GM23248 (cell line): ENCODE measurements at regions not wholly inside any gene's neighbourhood (a gene's known extent, or its start where the extent isn't known, plus 50 kb on each side); places are given as distances from the start of the nearest gene placed in this dataset.
A peak's percentile ranks its signal among the peaks of the same experiment; 100 is the strongest.
"Not testable (repeated sequence)": the region's sequence is repeated elsewhere in the genome, so short reads cannot be mapped to it uniquely, and the experiment has no call there.

ENCODE experiments used
- DNase-seq: peaks from one replicate; pipeline ENCODE4 v3.0.0-alpha.2; 2015
- H2AFZ ChIP-seq: fragments of 200-600 bp; sonication (generic); 2 replicates; pipeline ENCODE4 v1.6.1; 2016; ENCODE audit warnings: antibody characterized with exemption
- H3F3A ChIP-seq: fragments of 200-600 bp; sonication (generic); 2 replicates; pipeline ENCODE4 v1.6.1; 2016; ENCODE audit warnings: mild to moderate bottlenecking, antibody characterized with exemption, mixed run types; ENCODE audit not compliant: insufficient read depth
- H3K27ac ChIP-seq: fragments of 200-600 bp; sonication (generic); 2 replicates; pipeline ENCODE4 v1.5.1; 2016; ENCODE audit warnings: mild to moderate bottlenecking
- H3K27me3 ChIP-seq: fragments of 200-600 bp; sonication (generic); replicated peaks from 2 replicates; pipeline ENCODE4 v1.6.1; 2016; ENCODE audit warnings: mild to moderate bottlenecking; ENCODE audit not compliant: insufficient read depth
- H3K36me3 ChIP-seq: fragments of 200-600 bp; sonication (generic); 2 replicates; pipeline ENCODE4 v1.6.1; 2016; ENCODE audit warnings: low read depth, mild to moderate bottlenecking
- H3K4me1 ChIP-seq: fragments of 200-600 bp; sonication (generic); 2 replicates; pipeline ENCODE4 v1.6.1; 2016; ENCODE audit warnings: mild to moderate bottlenecking; ENCODE audit not compliant: insufficient read depth
- H3K4me2 ChIP-seq: fragments of 200-600 bp; sonication (generic); one replicate; pipeline ENCODE4 v1.6.1; 2016; ENCODE audit warnings: mild to moderate bottlenecking; ENCODE audit not compliant: unreplicated experiment
- H3K4me3 ChIP-seq: fragments of 200-600 bp; sonication (generic); 2 replicates; pipeline ENCODE4 v1.5.1; 2016; ENCODE audit warnings: mild to moderate bottlenecking
- H3K79me2 ChIP-seq: fragments of 200-600 bp; sonication (generic); 2 replicates; pipeline ENCODE4 v1.6.1; 2016; ENCODE audit warnings: mild to moderate bottlenecking; ENCODE audit not compliant: insufficient read depth
- H3K9ac ChIP-seq: fragments of 200-600 bp; sonication (generic); 2 replicates; pipeline ENCODE4 v1.6.1; 2016; ENCODE audit warnings: mild to moderate bottlenecking
- H3K9me2 ChIP-seq: fragments of 200-600 bp; sonication (generic); 2 replicates; pipeline ENCODE4 v1.6.1; 2016; ENCODE audit warnings: mixed run types, mild to moderate bottlenecking, moderate library complexity; ENCODE audit not compliant: insufficient read depth
- H3K9me3 ChIP-seq: fragments of 200-600 bp; sonication (generic); one replicate; pipeline ENCODE4 v1.6.1; 2017; ENCODE audit warnings: low read depth
- H4K20me1 ChIP-seq: fragments of 200-600 bp; sonication (generic); 2 replicates; pipeline ENCODE4 v1.6.0; 2016; ENCODE audit not compliant: insufficient read depth
- EZH2 ChIP-seq: fragments of 200-600 bp; sonication (generic); IDR thresholded peaks from 2 replicates; pipeline ENCODE4 v1.6.1; 2018; ENCODE audit warnings: antibody characterized with exemption, mild to moderate bottlenecking; ENCODE audit not compliant: insufficient read depth, poor library complexity, severe bottlenecking
- EZH2phosphoT487 ChIP-seq: fragments of 200-600 bp; sonication (generic); IDR thresholded peaks from 2 replicates; pipeline ENCODE4 v1.6.1; 2018; ENCODE audit warnings: antibody characterized with exemption, moderate library complexity, mild to moderate bottlenecking, low read depth; ENCODE audit not compliant: insufficient read depth
- WGBS, 2 experiments: methylation state at CpG; one replicate each; pipeline ENCODE4 v1.1.6; 2015 to 2017; ENCODE audit warnings: low lambda C conversion rate in 2 of 2, low coverage in 1 of 2; ENCODE audit errors: missing lambda C conversion rate in 2 of 2; 5-methylcytosine and 5-hydroxymethylcytosine counted together
- in situ Hi-C: fragments of 300-500 bp; cut with MboI; formaldehyde crosslinking; loops from 2 replicates; pipeline ENCODE4 v1.15.0; 2020

- no peaks in the 10 kb centered on the region for H3K9me3 ChIP-seq
- H3F3A ChIP-seq, result peaks cover 18% of the 10 kb centered on the region
- H3K4me3 ChIP-seq, result no peak overlapping the region
- H2AFZ ChIP-seq, result no peak overlapping the region
- in situ Hi-C loops, result no loop called here
- no peaks in the 10 kb centered on the region for H3K36me3 ChIP-seq
- H3K4me2 ChIP-seq, result no peak overlapping the region
- H3K27me3 ChIP-seq, result no peaks in the 10 kb centered on the region
- WGBS, 2 experiments, result 85 to 88% methylated on average over 4 of the region's 4 CpGs
- H3K27ac ChIP-seq, result no peak overlapping the region
- DNase-seq, result peak; percentile 18
- H3K9ac ChIP-seq, result no peak overlapping the region
- peaks cover 12% of the 10 kb centered on the region for H3K4me1 ChIP-seq
- TF ChIP-seq EZH2phosphoT487, result no peak
- no peak for TF ChIP-seq EZH2
- no peaks in the 10 kb centered on the region for H3K79me2 ChIP-seq
- no peaks in the 10 kb centered on the region for H3K9me2 ChIP-seq
- H4K20me1 ChIP-seq, result no peaks in the 10 kb centered on the region
Observed at GRCh38 chr18:55731594-55732042, 143.6 kb upstream of the TCF4 start.

DNA sequence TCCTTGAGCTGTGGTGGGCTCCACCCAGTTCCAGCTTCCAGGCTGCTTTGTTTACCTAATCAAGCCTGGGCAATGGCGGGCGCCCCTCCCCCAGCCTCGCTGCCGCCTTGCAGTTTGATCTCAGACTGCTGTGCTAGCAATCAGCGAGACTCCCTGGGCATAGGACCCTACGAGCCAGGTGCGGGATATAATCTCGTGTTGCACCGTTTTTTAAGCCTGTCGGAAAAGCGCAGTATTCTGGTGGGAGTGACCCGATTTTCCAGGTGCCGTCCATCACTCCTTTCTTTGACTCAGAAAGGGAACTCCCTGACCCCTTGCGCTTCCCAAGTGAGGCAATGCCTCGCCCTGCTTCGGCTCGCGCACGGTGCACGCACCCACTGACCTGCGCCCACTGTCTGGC, 133.0 kb upstream of the TCF4 start:
- in situ Hi-C loops, H4K20me1 ChIP-seq: not testable (repeated sequence)

GRCh38 chr18:55713707-55714106, 125.7 kb upstream of the TCF4 start:
- Histone ChIP-seq H3K27me3 (no peaks in the 10 kb centered on the region), H2AFZ (no peak overlapping the region), H3K4me2 (no peak overlapping the region), H3K4me1 (no peaks in the 10 kb centered on the region), H4K20me1 (no peaks in the 10 kb centered on the region), H3F3A (no peaks in the 10 kb centered on the region), H3K9me3 (peaks cover 4% of the 10 kb centered on the region), H3K9ac (no peak overlapping the region), H3K27ac (no peak overlapping the region), H3K9me2 (no peaks in the 10 kb centered on the region), H3K4me3 (no peak overlapping the region), H3K79me2 (no peaks in the 10 kb centered on the region), H3K36me3 (no peaks in the 10 kb centered on the region)
- in situ Hi-C loops, result no loop called here
- TF ChIP-seq EZH2phosphoT487, result no peak
- TF ChIP-seq EZH2, result no peak
- no peak for DNase-seq

More for the DNA sequence above, 133.0 kb upstream of the TCF4 start:
- not testable (repeated sequence) for H3K4me3 ChIP-seq, H3K9ac ChIP-seq, H3F3A ChIP-seq, H2AFZ ChIP-seq, H3K9me3 ChIP-seq, H3K27me3 ChIP-seq, DNase-seq, H3K9me2 ChIP-seq, H3K36me3 ChIP-seq, H3K4me1 ChIP-seq, H3K4me2 ChIP-seq, H3K79me2 ChIP-seq, H3K27ac ChIP-seq
- 93 to 94% methylated on average over 10 to 14 of the region's 21 CpGs for WGBS, 2 experiments

- DNase-seq, result peak; percentile 75
- no peak overlapping the region for H3K9ac ChIP-seq
- no peak overlapping the region for H2AFZ ChIP-seq
- H3K27me3 ChIP-seq, result no peaks in the 10 kb centered on the region
- H3K79me2 ChIP-seq, result no peaks in the 10 kb centered on the region
- no peak overlapping the region for H3K4me3 ChIP-seq
- H3K9me2 ChIP-seq, result no peaks in the 10 kb centered on the region
- in situ Hi-C loops, result no loop called here
- H3K36me3 ChIP-seq, result no peaks in the 10 kb centered on the region
- H3K4me1 ChIP-seq, result peaks cover 13% of the 10 kb centered on the region; the same call in 1 of the 2 replicates
- 37 to 39% methylated on average over 3 of the region's 3 CpGs for WGBS, 2 experiments
- no peak overlapping the region for H3K4me2 ChIP-seq
- no peaks in the 10 kb centered on the region for H4K20me1 ChIP-seq
- 0 out of 2 replicates have a peak overlapping the region, but pooled peaks have one; percentile 53 for H3K27ac ChIP-seq
- H3K9me3 ChIP-seq, result no peaks in the 10 kb centered on the region
- peaks cover 7% of the 10 kb centered on the region for H3F3A ChIP-seq
- TF ChIP-seq EZH2, result no peak
- TF ChIP-seq EZH2phosphoT487, result no peak
Observed at GRCh38 chr18:55706898-55707297, 118.9 kb upstream of the TCF4 start.

GRCh38 chr18:55699233-55699765, 111.3 kb upstream of the TCF4 start:
- H2AFZ ChIP-seq, result 0 out of 2 replicates have a peak overlapping the region, but pooled peaks have one; percentile 18
- in situ Hi-C loops, result no loop called here
- no peak overlapping the region for H3K4me3 ChIP-seq
- TF ChIP-seq EZH2phosphoT487, result no peak
- TF ChIP-seq EZH2, result no peak
- H3K79me2 ChIP-seq, result no peaks in the 10 kb centered on the region
- H3K27ac ChIP-seq, result no peak overlapping the region
- no peaks in the 10 kb centered on the region for H3K27me3 ChIP-seq
- H3F3A ChIP-seq, result no peaks in the 10 kb centered on the region
- H3K4me1 ChIP-seq, result no peaks in the 10 kb centered on the region
- H3K9me2 ChIP-seq, result no peaks in the 10 kb centered on the region
- WGBS, 2 experiments, result 52 to 55% methylated on average over 5 of the region's 5 CpGs
- H3K9ac ChIP-seq, result no peak overlapping the region
- H3K9me3 ChIP-seq, result no peaks in the 10 kb centered on the region
- H3K36me3 ChIP-seq, result no peaks in the 10 kb centered on the region
- H3K4me2 ChIP-seq, result no peak overlapping the region
- DNase-seq, result peak; percentile 5
- no peaks in the 10 kb centered on the region for H4K20me1 ChIP-seq
